GM19452 (cell line): ENCODE measurements at regions not wholly inside any gene's neighbourhood (a gene's known extent, or its start where the extent isn't known, plus 50 kb on each side); places are given as distances from the start of the nearest gene placed in this dataset.

ENCODE experiments used
- ATAC-seq: cut with Tn5 transposase; IDR thresholded peaks from one replicate; pipeline ENCODE4 v1.9.1; 2021; ENCODE audit not compliant: unreplicated experiment

DNA sequence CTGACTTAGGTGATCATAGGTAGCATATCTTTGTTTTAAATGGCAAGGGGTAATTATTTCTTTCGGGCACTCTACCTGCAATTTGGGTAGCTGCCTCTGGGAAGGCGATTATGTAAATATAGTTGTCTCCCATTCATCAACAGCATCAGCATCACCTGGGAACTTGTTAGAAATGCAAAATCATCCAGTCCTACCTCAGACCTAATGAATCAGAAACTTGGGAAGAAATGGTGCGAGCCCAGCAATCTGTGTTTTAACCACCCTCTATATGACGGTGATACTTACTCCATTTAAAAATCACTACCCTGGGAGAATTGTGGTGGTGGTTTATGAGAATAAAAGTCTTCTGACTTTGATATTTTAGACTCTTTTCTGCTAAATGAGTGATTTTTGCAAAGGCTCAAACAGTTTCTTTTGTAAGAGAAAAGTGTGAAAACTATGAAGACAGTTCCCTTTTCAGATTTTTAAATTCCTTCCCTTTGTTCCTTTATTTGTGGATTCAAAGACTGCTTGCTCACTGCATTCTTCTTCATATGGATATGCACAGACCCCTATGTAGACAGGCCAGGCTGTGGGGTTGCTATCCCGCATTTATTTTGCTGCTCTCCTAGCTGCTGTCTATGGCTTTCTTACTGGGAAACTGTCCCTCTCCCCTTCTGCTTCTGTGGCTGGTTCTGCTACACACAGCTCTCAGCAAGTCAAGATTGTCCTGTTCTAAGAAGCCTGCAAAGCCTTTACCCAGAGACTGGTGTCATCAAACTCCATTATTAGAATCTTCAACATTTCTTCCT is 365.3 kb downstream of the RNF144B start:
- no peak for ATAC-seq

DNA sequence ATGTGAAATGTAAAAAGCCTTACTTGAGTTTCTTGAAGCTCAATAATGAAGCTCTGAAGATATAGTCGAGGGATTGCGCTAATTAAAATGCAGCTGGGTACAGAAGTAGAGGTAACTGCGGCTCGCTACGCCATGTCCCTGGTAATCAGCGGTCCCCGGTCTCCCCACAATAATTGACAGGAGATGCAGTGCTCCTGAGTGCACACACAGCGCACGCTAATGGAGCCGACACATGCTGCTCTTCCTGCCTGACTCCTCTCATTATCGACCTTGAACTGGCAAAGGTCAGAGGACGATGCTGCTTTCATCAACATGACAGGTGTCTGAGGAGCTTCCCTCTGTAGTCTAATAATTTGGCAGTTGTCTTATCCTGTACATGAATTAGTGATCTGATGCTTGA is 365.9 kb downstream of the RNF144B start:
- no peak for ATAC-seq

DNA sequence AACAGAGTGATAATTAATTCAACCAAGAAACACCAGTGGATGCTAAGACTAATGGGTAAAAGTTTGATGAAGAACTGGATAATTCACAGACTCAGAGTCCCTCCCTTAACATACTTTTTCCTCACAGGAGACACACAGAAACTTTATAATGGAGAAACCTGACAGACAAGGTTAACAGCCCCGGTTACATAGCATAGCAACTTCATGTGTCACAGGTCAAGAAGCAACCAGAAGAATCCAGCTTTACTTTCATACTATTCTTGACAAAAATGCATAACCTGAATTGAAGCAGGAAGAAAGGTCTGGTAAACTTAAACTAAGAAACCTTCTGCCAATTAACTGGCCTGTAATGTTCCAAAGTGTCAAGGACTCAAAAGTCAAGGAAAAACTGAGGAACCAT is 375.9 kb downstream of the RNF144B start:
- ATAC-seq, result no peak

DNA sequence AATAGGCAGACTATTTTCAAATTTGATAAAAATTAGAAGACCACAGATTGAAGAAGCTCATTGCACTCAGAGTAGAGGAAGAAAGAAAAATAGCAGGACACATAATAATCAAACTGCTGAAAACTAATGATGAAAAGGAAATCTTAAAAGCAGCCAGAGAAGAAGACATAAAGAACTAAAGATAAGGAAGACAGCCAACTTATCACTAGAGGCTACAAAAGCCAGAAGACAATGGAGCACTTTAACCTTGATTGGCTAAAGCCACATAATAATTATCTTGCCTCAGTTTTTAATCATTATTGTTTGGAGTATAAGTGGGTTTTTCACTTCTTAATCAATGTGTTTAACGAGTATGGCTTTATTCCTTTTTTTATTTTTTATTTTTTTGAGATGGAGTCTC is 397.6 kb downstream of the RNF144B start:
- no peak for ATAC-seq

DNA sequence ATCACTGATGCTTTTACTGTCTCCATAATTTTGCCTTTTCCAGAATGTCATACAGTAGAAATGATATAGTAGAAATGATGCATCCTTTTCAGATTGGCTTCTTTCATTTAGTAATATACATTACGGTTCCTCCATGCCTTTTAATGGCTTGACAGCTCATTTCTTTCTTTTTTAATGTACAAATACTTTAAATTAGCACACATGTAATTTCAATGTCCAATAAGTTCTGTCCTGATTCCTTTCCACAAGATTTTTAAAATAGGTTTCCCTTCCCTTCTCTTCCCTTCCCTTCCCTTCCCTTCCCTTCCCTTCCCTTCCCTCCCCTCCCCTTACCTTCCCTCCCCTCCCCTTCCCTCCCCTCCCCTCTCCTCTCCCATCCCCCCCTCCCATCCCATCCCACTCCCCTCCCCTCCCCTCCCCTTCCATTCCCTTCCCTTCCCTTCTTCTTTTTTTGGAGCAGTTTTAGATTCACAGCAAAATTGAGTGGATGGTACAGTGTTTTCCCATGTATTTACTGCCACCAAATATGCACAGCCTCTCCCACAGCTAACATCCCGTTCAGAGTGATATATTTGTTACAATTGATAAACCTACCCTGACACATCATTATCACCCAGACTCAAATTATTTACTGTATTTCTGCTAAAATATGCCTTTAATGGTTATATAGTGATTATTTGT is 398.8 kb downstream of the RNF144B start:
- no peak for ATAC-seq

DNA sequence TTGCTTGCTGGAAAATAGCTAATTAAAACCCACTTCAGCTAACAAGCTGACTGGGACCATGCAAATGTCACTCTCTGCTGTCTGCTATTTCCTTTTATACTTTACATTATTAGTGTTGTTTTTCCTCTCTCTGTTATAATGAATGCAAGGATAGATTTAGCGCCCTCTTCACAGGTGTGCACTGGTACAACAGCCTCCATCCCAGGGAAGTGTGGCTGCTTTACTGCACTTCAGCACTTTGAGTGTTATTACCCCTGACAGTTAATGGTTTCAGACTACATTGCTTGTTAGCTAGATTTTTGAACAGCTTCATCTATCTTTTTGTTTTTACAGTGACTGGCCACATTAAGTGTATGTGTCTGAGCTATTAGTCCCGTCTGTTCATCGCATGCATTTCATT is 405.7 kb downstream of the RNF144B start:
- ATAC-seq, result no peak

DNA sequence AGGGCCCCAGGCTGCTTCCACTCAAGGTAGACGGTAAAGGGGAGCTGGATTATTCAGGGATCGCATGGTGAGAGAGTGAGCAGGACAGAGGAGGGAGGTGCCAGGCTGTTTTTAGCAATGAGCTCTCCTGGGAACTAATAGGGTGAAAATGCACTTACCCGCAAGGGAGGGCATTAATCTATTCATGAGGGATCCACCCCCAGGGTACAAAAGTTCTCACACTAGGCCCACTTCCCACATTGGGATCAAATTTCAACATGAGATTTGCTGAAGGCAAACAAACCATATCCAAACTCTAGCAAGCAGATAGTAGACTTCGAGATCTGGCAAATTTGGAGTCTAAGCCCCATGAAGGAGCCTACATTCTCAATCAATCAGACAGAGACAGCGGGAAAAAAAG is 408.6 kb downstream of the RNF144B start:
- ATAC-seq, result no peak

DNA sequence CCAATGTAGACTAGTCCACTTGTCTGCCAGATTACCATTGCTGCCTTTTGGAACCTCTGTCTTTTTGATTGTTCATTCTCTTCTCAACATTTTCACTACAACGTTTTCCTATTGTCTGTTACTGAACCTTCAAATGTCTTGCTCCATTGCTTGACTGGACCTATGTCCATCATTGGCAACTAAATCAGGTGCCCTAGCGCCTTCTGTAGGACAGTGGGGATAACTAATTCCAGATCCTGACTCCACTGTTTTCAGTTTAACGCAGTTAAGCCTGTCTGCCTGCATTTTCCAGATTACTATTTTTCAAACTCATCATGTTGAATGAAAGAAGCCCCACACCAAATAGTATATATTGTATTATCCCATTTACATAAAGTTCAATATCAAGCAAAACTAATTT is 433.6 kb downstream of the RNF144B start:
- ATAC-seq, result no peak

DNA sequence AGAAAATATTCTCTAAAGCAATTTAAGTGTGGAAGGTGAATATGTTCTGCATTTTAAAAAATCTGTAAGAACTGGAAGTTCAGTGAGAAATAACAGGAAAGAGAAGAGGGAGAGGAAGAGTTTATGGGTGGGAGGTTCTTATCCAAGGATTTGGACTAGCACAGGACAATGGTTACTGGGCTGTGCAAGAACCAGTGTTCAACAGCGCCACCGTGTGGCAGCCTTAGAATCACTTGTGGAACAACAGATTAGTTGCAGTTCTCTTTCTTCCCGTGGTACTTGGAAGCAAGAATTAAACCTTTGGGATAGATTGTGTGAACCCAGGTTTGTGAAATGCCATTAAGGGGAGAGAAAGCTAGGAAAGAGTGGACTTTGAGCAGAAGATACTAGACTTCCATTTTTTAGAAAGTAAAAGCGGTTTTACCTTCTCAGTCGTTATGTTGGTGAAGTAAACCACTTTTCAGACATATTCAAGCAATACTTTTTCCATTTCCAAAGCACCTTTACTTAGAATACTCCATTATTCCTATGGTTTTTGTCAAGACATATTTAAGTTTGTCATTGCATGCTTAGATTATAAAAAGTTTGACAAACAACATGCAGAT is 436.7 kb downstream of the RNF144B start:
- no peak for ATAC-seq

DNA sequence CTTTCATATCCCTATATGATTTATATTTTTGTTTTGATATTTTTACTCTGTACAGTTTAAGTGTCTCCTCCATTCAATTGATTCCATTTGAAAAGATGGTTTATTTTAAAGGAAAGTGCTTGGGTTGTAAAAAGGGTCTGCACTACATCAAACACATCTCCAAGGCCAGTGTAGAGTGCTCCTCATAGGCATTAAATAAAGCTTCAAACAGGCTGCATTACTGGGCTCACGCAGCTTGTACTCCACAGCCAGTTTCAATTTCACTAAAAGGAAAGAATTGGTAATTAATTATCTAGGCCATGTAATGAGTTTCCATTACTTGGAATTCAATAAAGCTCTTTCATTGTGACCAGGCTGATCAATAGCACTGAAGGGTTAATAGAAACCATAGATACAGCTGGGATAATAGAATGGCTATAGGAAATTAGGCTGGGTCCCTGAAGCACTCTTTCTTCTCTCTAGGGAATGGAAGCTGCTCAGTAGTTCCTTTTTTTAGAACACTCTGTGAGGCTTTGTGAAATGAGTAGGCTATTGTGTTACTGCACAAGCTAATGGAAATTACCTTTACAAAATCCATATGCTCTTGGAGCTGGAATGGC is 442.2 kb downstream of the RNF144B start:
- no peak for ATAC-seq

DNA sequence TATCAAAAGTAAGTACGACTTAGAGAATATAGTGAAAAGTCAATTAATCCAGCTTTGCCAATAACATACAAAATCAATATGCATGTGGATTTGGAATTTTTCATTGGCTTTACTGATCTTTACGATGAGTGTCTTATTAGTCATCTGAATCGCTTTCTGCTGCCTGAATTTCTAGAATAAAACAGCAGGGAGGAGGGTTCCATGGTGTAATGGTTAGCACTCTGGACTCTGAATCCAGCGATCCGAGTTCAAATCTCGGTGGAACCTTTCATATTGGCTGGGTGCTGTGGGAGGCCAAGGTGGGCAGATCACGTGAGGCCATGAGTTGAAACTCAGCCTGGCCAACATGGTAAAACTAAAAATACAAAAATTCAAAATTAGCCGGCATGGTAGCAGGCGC is 448.8 kb downstream of the RNF144B start:
- no peak for ATAC-seq

DNA sequence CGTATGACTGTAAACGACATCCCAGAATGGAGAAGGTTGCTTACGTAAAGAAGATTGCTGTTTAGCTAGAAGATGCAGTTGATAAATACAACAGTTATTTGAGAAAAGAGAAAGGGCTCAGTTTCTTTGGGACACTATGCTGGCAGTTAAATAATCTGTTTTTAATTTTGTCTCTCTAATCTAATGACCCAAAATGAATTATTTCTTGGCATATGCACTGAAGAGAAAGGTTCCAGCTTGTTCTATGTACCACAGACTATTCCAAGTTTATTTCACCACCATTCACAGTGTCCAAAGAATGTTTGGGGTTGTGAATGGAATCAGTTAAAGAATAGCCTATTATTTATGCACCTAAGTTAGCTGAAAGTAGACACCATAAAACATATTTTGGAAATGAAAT is 449.9 kb downstream of the RNF144B start:
- no peak for ATAC-seq

DNA sequence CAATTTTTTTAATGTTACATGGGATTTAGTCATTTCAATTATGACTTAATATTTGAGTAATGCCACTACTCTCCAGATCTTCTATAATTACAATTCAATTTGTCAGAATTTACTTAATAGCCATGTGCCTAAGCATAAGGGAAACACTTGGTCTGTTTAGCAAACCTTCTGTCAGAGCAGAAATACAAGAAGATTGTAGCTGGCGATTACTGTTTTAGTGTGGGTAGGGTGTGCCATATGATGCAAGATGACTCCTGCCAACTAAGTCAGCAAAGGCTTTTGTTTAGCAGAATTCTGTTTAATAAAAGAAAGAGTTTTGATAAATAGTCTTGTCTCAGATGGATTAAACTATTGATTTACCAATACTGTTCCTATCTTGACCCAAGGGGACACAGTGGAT is 455.4 kb downstream of the RNF144B start:
- no peak for ATAC-seq

DNA sequence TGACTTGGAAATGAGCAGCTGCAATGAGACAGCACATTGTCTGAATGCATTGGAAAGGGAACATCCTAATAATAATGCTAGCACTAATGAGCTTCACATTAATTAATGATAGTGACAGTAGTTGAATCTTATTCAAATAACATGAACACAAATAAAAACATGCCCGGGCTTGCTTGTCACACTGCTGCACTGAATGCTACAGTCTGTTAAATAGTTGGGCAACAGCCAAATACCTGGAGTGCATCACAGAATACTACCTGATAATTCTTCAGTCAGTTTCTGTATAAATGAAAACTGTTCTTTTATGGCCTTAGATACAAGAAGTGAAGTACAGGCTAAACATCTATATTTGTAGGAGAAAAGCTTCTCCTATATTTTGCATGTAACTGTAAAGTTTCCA is 458.7 kb downstream of the RNF144B start:
- ATAC-seq, result no peak

DNA sequence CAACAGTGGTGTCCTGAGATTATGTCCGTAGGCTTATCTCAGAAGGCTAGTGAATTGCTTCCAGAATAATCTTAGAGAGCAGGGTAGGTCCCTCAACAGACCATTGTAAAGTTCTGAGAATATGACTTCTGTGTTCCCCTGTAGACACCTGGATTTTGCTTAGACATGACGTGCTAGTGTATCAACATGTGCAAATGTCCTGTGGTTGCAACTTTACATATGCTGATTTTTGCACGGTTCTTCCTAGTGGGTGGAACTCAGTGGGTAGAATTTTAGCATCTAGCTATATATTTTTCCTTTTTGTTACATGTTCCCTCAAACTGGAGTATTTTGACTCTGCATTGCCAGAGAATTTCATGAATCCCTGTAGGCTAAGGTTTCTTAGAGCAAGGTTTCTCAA is 459.2 kb downstream of the RNF144B start:
- ATAC-seq, result no peak

DNA sequence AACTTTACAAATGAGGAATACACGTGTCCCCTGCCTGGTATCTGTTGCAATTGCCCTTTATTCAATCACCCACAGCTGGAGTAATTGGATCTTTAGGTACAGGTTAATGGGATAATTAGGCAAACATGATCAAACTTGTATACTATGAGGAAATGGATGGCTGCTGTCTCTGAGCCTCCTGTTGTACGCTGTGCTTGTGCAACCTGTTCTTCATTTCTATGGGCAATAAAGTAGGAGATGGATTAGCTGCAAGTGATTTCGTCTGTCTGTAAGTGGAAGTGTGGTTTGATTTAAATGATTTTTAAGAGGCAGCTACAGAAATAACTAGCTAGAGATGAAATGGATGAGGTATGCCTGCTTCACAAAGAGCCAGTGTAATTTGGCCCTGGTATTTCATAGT is 474.1 kb downstream of the RNF144B start:
- ATAC-seq, result no peak

DNA sequence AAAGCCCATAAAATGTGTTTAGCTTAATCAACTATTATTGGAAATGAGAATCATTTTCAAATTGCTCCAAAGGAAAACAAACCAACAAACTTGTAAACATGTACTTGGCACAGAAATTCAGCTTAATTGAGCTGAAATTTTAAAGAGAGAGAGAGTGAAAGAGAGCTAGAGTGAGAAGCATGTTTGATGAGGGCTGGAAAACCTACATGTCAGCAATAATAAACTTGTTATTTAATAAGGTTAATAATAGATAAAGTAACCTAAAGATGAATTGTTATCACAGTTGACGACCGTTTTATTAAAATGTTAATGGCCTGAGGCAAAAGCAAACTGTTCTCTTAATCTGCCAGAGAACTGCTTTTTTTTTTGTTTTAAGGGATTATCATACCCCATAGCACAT is 496.1 kb downstream of the RNF144B start:
- ATAC-seq, result no peak

DNA sequence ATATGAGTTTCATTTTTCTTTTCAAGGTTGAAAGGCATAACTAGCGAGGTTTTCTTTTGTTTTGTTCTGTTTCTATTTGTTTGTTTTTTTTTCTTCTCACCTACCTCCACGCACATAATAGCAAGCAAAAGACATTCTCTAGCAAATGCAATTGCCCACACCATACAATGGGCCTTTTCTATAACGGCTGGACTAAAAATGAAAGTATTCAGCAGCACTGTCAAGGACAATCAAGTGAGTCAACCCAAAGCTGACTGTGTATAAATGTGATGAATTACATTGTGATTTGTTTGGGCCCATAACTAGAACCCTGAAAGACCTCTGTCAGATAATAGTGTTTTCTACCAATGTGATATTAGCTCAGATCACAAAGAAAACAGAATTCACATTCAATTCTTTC is 496.7 kb downstream of the RNF144B start:
- ATAC-seq, result no peak

DNA sequence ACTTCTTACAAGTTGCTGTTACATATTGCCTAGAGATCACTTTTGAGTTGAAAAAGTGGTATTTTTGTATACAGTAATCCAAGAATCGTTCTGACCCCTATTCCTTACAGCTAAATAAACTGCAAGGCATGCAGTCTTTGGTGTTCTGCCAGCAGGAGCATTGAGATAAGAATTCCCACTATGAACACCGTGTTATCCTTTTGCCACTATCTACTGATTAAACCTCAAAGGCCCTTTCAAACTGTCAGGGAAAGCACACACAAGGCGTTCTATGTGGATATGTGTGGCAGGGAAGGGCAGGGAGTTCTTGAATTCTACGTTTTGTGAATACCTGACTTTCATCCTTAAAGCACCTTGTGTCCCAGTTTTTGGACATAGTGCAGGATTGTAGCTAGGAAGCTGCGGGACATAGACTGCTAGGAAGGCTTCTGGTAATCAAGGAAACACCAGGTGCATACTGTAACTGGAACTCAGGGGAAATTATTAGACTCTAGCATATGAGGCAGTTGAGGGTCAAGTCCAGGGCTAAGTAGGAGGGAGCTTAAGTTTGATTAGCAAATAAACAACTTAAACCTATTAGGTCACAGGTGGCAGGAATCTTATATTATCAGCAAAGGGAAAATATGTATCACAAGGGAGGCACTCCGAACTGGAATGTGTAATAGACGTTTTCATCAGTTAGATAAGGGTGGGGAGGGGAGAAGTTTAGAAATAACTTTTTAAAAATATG is 506.6 kb downstream of the RNF144B start:
- ATAC-seq, result no peak

DNA sequence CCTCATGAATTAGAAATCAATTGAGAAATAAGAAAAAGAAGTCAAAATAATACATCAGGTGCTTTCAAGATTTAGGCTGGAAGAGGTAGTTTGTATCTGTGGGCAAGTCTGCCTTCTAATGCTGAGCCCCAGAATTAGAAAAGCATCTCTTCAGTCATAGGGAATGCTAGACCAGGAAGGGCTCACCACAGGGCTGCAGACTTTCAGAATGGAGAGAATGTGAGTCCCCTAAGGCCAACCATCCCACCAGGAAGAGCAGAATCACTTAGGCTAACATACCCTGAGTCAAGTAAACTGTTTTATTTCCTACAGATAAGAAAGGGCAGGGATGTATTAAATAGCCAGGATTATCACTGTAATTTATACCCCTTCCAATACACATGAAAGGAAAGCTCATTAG is 510.2 kb downstream of the RNF144B start:
- ATAC-seq, result no peak

DNA sequence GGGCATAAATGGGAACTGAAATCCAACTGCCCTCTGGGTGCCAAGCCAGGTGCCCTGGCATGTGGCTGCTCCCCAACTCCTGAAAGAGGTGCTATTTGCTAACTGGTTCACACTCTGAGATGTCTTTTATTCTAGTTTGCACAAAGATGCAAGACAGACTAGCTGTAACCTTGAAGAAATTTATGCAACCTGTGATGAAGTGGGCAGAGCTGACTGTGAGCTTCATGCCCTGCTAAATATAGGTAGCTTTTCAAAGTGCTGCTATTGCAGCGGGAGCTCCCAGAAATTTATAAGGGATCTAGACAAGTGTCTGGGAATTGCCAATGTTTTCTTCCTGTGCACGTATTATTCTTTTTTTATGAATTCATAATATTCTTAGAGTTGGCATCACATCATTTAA is 517.5 kb downstream of the RNF144B start:
- no peak for ATAC-seq
